Esophagus muscularis mucosa (tissue), 4 donors: ENCODE measurements at regions not wholly inside any gene's neighbourhood (a gene's known extent, or its start where the extent isn't known, plus 50 kb on each side); places are given as distances from the start of the nearest gene placed in this dataset.

Source experiments
- DNase-seq: peaks from one replicate; pipeline ENCODE4 v3.0.0-alpha.2; 2017; ENCODE audit errors: extremely low spot score
- H3K27ac ChIP-seq, 4 donors: fragments of 200-600 bp; sonication (generic); replicated peaks in 1 of 4; 1 replicate in 3 of 4; 2 replicates in 1 of 4; pipeline ENCODE4 v1.5.1; 2016 to 2019; ENCODE audit warnings: mild to moderate bottlenecking in 1 of 4
- H3K27me3 ChIP-seq, 4 donors: fragments of 200-600 bp; sonication (generic); one replicate each; pipeline versions ENCODE4 v1.5.1 to v1.6.0; 2016 to 2019
- H3K36me3 ChIP-seq, 4 donors: fragments of 200-600 bp; sonication (generic); one replicate each; pipeline ENCODE4 v1.5.1; 2016 to 2019
- H3K4me1 ChIP-seq, 4 donors: fragments of 200-600 bp; sonication (generic); one replicate each; pipeline ENCODE4 v1.5.1; 2016 to 2019
- H3K4me3 ChIP-seq, 4 donors: fragments of 200-600 bp; sonication (generic); 1 replicate in 2 of 4; 2 replicates in 2 of 4; pipeline ENCODE4 v1.5.1; 2016 to 2019; ENCODE audit warnings: mild to moderate bottlenecking in 4 of 4, moderate library complexity in 1 of 4
- H3K9me3 ChIP-seq, 4 donors: fragments of 200-600 bp; sonication (generic); 1 replicate in 3 of 4; 2 replicates in 1 of 4; pipeline ENCODE4 v1.5.1; 2016 to 2019
- CTCF ChIP-seq, 3 experiments: fragments of 200-600 bp in 2 of 3; fragments of 450-650 bp in 1 of 3; sonication (generic) in 2 of 3; IDR thresholded peaks; one replicate each; pipeline ENCODE4 v1.5.1; 2017 to 2019; ENCODE audit warnings: antibody characterized with exemption in 3 of 3, mild to moderate bottlenecking in 2 of 3, moderate library complexity in 1 of 3
- EP300 ChIP-seq: sonication (generic); formaldehyde crosslinking; IDR thresholded peaks from one replicate; pipeline ENCODE4 v1.6.1; 2017; ENCODE audit warnings: antibody characterized with exemption
- POLR2A ChIP-seq: fragments of 450-650 bp; IDR thresholded peaks from one replicate; pipeline ENCODE4 v1.6.1; 2017; ENCODE audit warnings: antibody characterized with exemption, moderate library complexity, mild to moderate bottlenecking, low read depth
- POLR2AphosphoS5 ChIP-seq, 2 donors: sonication (generic); formaldehyde crosslinking; IDR thresholded peaks; one replicate each; pipeline ENCODE4 v1.6.1; 2017; ENCODE audit warnings: antibody characterized with exemption in 2 of 2
- WGBS: methylation state at CpG from one replicate; pipeline ENCODE4 v1.1.5; 2018; 5-methylcytosine and 5-hydroxymethylcytosine counted together
- intact Hi-C: fragments of 100-400 bp; cut with DNase I; formaldehyde crosslinking; loops from one replicate; pipeline ENCODE4 v1.15.1; 2023

DNA sequence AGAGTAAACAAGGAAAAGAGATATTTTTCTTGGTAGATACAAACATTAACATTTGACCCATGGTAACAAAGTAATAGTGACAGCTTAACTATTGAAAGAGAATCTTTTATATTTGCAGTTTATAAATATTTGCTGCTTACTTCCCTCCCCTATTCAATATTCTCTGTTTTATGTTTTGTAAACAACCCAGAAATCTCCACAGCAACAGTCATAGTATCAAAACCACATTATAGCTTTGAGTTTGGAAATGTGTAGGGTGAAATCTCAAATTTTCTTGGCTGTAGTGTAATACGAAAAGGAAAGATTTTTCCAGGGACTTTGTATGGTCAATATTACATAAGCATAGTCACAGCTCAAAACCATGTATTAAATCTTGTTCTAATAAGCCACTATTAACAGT, 511.2 kb downstream of the METTL4 start:
- H3K36me3 ChIP-seq, result no peaks in the 10 kb centered on the region
- intact Hi-C loops, result no loop called here
- H3K4me3 ChIP-seq, result no peak overlapping the region
- DNase-seq, result no peak
- H3K27me3 ChIP-seq, result no peaks in the 10 kb centered on the region
- 92% methylated on average over 1 of the region's 1 CpG for WGBS
- no peaks in the 10 kb centered on the region for H3K4me1 ChIP-seq
- no peak for TF ChIP-seq EP300
- TF ChIP-seq POLR2AphosphoS5 (IDR thresholded peaks at IDR 0.05), result no peak
- TF ChIP-seq CTCF (IDR thresholded peaks at IDR 0.05), result no peak
- TF ChIP-seq POLR2A, result no peak
- no peak overlapping the region for H3K27ac ChIP-seq
- peaks cover 0 to 12% (median 4%) of the 10 kb centered on the region in 4 donors for H3K9me3 ChIP-seq

DNA sequence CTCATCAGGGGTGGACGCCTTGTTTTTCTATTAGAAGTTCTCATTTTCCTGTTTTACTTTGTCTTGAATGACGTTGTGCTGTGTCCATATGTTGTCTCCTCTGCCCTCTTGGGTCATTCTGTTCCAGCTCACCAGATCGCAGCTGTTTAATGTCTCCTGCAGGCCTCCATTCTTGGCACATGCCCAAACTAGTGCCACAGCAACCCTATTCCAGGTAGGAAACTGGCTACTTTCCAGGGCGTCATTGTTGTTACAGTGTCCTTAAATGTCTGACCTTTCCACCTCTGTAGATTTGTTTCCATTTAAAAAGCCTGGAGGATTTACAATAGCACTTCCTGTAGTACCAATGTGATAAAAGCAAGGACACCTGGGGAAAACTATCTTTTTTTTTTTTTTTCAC, 500.7 kb downstream of the METTL4 start:
- no peaks in the 10 kb centered on the region for H3K36me3 ChIP-seq
- DNase-seq, result no peak
- WGBS, result 32% methylated on average over 4 of the region's 4 CpGs
- intact Hi-C loops, result no loop called here
- no peak for TF ChIP-seq POLR2AphosphoS5 (IDR thresholded peaks at IDR 0.05)
- no peak for TF ChIP-seq EP300
- no peak for TF ChIP-seq POLR2A
- TF ChIP-seq CTCF (IDR thresholded peaks at IDR 0.05), result no peak
- H3K4me3 ChIP-seq, result no peak overlapping the region
- H3K4me1 ChIP-seq, result no peaks in the 10 kb centered on the region
- no peaks in the 10 kb centered on the region for H3K27me3 ChIP-seq
- no peaks in the 10 kb centered on the region for H3K9me3 ChIP-seq
- H3K27ac ChIP-seq, result no peak overlapping the region

- intact Hi-C loops, result no loop called here
- no peak for TF ChIP-seq POLR2A
- no peak for TF ChIP-seq EP300
- no peak for TF ChIP-seq POLR2AphosphoS5 (IDR thresholded peaks at IDR 0.05)
- TF ChIP-seq CTCF (IDR thresholded peaks at IDR 0.05), result no peak
- Histone ChIP-seq H3K27ac (no peak overlapping the region), H3K9me3 (no peaks in the 10 kb centered on the region), H3K27me3 (no peaks in the 10 kb centered on the region), H3K4me3 (no peak overlapping the region), H3K36me3 (no peaks in the 10 kb centered on the region), H3K4me1 (no peaks in the 10 kb centered on the region)
- 74% methylated on average over 1 of the region's 1 CpG for WGBS
- no peak for DNase-seq
Measured at GRCh38 chr18:2075499-2075898, 495.8 kb downstream of the METTL4 start.

- DNase-seq, result no peak
- no peaks in the 10 kb centered on the region for H3K36me3 ChIP-seq
- no peak overlapping the region for H3K27ac ChIP-seq
- no peak overlapping the region for H3K4me3 ChIP-seq
- WGBS, result 35% methylated on average over 1 of the region's 1 CpG
- no peaks in the 10 kb centered on the region for H3K4me1 ChIP-seq
- intact Hi-C loops, result no loop called here
- no peak for TF ChIP-seq CTCF (IDR thresholded peaks at IDR 0.05)
- no peak for TF ChIP-seq EP300
- no peak for TF ChIP-seq POLR2AphosphoS5 (IDR thresholded peaks at IDR 0.05)
- TF ChIP-seq POLR2A, result no peak
- H3K9me3 ChIP-seq, result no peaks in the 10 kb centered on the region
- H3K27me3 ChIP-seq, result no peaks in the 10 kb centered on the region
Measured at GRCh38 chr18:2082676-2083075, 488.6 kb downstream of the METTL4 start.

DNA sequence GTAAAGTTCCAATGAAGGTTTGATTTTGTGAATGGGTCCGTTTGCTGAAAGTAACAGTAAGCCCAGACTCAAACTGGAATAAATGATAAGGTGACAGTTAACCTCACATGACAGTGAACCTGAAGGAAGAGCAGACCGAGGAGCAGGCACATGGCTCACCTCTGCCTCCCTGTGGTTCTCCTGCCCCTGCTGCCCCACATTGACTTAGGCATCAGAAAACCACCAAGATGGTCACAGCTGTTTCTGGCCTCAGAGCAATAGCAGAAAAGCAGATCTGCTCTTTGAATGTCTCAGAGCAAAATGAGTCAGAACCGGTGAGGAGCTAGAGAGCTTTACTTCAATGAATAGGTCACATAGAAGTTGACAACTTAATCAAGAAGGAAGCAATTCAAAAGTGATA, 487.6 kb downstream of the METTL4 start:
- no peak for DNase-seq
- no peaks in the 10 kb centered on the region for H3K9me3 ChIP-seq
- H3K27me3 ChIP-seq, result no peaks in the 10 kb centered on the region
- H3K27ac ChIP-seq, result no peak overlapping the region
- intact Hi-C loops, result no loop called here
- no peaks in the 10 kb centered on the region for H3K36me3 ChIP-seq
- H3K4me3 ChIP-seq, result no peak overlapping the region
- no peaks in the 10 kb centered on the region for H3K4me1 ChIP-seq
- WGBS, result 62% methylated on average over 2 of the region's 3 CpGs
- no peak for TF ChIP-seq POLR2AphosphoS5 (IDR thresholded peaks at IDR 0.05)
- TF ChIP-seq POLR2A, result no peak
- TF ChIP-seq CTCF (IDR thresholded peaks at IDR 0.05), result no peak
- TF ChIP-seq EP300, result no peak
